Activated CD8-positive, alpha-beta memory T cell treated with anti-CD3 and anti-CD28 coated beads, Interleukin-2, amount 50 U/mL, for 24 hours (primary cell): ENCODE measurements at regions not wholly inside any gene's neighbourhood (a gene's known extent, or its start where the extent isn't known, plus 50 kb on each side); places are given as distances from the start of the nearest gene placed in this dataset.
"Not testable (repeated sequence)": the region's sequence is repeated elsewhere in the genome, so short reads cannot be mapped to it uniquely, and the experiment has no call there.

ENCODE experiments used
- DNase-seq: peaks from one replicate; pipeline ENCODE4 v3.0.0-alpha.2; 2020; ENCODE audit errors: extremely low read depth

- DNase-seq, result no peak
Observed at GRCh38 chr18:21928925-21929324, 188.3 kb downstream of the MIB1 start.

GRCh38 chr18:21930177-21930576, 189.6 kb downstream of the MIB1 start:
- DNase-seq, result no peak

DNA sequence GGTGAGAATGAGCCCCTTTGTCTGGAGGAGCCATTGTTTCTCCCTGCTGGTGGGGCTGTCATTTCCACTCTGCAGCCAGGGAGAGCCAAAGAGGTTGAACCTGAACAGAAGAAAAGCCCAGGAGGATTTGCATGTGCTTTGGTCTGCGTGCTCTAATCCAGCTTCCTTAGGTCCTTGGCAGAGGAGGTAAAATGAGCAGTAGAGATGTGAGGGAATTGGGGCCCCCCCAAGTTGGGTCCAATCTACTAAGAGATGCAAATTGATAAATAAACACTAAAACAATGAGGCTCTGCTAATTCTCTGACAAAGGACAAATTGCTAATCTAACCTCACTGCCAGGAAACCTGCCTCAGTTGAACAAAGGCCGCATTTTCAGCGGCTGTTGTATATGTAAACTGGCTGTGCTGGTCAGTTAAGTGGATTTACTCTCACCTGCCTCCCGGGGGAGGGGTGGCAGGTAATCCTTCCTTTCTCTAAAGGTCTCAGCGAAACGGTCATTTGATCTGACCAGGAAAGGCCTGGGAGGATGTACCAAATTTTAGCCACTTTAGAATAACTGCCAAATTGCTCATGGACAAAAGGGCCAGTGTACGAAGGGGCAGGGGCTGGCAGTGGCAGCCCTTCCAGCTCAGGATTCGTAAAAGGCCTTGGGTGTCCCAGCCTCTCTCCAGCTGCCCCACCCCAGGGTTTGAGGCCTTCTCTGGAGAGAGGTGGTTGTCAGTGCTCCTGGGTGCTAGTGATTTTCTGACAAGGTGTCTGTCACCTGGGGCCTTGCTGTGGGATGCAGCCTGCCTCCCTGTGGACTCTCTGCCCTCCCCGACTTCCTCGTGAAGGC, 193.6 kb downstream of the MIB1 start:
- DNase-seq, result no peak

GRCh38 chr18:21934766-21935015, 194.1 kb downstream of the MIB1 start:
- DNase-seq, result no peak

DNA sequence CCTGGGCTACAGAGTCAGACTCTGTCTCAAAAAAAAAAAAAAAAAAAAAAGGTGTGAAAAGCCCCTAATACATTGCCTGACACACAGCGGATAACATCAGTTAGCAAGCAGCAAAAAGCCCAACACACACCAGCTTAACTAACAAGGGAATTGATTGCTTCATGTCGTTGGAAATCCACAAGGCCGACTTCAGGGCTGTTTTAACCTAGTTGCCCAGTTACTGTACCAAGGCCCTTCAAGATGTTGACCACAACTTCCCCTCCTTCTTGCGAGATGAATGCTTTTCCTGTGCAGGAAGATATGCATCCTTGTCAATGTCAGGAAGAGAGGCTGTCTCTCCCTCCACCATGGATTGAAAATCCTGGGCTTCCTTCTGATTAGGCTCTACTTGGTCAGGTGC, 202.9 kb downstream of the MIB1 start:
- no peak for DNase-seq

DNA sequence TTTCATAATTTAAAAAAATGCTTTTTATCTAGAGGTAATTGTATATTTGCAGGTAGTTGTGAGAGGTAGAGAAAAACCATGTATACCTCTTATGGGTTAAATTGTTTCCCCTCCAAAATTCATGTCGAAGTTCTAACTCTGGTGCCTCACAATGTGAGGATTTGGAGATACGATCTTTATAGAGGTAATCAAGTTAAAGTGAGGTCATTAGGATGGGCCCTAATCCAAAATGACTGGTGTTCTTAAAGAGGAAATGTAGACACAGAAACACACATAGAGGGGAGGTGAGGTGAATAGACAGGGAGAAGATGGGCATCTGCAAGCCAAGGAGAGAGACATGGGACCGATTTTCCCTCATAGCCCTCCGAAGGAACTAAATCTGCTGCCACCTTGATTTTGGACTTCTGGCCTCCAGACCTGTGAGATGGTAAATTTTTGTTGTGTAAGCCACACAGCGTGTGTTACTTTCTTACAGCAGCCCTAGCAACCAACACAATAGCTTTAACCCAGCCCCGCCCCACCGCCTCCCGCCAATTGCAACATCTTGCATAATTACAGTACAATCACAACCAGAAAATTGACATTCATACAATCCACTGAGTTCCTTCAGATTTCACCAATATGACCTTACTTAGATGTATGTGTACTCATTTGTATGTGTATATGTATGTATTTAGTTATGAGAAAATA, 208.9 kb downstream of the MIB1 start:
- DNase-seq, result no peak

DNA sequence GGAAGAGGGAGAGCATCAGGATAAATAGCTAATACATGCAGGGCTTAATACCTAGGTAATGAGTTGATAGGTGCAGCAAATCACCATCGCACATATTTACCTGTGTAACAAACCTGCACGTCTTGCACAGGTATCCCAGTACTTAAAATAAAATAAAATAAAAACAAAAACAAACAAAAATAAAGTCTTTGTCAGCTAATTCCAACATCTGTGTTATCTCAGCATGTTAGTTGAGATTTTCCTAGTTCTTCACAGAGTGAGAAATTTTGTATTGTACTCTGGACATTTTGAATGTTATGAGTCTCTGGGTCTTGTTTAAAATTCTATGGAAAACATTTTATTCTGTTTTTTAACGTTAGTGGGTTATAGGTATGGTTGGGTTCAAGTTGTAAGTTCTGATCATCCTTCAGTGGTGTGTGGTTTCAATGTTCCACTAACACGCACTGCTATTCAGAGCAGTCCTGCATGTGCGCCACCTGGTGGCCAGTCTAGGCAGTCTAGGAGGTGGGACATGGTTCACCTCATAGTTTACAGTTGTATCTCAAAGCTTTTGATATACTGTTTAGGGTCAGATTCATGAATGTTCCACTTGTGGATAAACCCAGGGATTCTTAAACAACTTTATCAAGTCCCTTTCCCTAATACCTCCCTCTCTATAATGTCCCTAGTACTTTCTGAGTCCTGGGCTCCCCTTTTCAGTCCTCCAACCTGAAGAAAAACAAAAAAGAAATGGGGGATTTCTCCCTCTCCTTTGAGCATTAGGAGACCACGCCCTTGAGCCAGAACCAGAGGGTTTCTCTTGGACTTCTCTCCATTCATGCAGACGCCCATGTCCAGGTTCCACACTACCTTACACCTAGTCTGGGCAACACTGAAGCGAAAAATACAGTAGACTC, 213.4 kb upstream of the GATA6 start:
- peak; percentile 57 for DNase-seq

- no peak for DNase-seq
Observed at GRCh38 chr18:21958263-21958662, 211.1 kb upstream of the GATA6 start.

DNA sequence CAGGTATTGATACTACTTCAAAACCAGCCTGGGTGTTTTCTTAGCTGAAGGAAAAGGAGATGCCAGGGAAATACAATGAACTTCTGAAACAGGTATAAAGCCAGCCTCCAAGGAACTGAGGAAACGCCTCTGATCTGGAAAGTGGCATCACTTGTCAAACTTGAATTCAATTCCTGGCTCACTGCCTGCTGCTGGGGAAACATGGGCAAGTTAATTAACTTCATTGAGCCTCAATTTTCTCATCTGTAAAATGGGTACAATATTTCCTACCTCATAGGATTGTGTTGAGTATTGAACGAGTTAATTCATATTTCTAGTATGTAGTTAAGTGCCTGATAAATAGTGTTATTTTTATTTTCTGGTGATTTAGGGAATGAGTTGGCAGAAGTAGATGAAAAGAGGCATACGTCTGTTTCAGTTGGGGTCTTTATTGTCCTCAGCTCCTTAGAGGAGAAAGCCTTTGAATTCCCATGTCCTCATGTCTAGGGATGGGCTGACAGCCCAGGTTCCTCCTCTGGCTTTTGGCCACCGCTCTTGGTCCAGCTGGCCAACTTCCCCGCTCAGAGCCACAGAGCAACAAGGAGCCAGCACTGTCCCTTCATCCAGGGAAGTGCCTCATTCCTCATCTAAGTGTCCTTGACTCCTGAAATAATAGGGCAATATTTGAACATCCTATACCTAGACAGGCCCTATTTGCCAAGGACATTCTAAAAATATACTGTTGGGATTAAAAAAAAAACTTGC, 210.5 kb upstream of the GATA6 start:
- DNase-seq, result no peak

- no peak for DNase-seq
Observed at GRCh38 chr18:21960189-21960588, 209.2 kb upstream of the GATA6 start.

GRCh38 chr18:21963336-21963735, 206.1 kb upstream of the GATA6 start:
- DNase-seq, result no peak

DNA sequence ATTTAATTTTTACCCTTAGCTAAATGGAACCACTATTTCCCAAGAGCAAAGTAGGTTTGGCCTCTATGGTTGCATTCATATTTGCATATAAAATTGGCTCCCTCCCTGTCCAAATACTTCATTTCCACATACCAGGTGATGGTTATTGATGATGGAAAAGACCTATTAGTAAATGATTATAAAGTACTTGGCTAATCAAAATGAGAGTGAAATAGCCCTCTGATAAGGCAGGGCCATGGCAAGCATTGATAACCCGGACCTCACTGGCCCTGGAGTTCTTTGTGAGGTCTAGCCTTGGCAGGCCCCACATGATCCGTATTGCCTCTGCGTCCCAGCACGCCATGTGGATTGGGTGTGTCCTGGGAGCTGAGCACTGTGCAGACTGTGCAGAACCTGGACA, 201.1 kb upstream of the GATA6 start:
- no peak for DNase-seq

- no peak for DNase-seq
Observed at GRCh38 chr18:21972281-21972680, 197.1 kb upstream of the GATA6 start.

- not testable (repeated sequence) for DNase-seq
Observed at GRCh38 chr18:21975954-21976353, 193.4 kb upstream of the GATA6 start.

GRCh38 chr18:21978546-21979170, 190.7 kb upstream of the GATA6 start:
- no peak for DNase-seq

- no peak for DNase-seq
Observed at GRCh38 chr18:21979171-21979560, 190.2 kb upstream of the GATA6 start.

DNA sequence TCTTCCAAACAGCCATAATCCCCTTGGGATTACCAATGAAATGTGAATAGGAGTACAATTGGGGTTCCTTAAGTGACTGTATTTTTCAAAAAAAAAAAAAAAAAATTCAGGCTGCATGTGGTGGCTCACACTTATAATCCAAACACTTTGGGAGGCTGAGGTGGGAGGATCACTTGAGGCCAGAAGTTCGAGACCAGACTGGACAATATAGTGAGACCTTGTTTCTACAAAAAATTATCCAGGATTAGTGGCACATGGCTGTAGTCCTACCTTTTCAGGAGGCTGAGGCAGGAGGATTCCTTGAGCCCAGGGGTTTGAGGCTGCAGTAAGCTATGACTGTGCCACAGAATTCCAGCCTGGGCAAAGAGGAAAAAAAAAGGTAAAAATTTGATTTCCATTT, 189.6 kb upstream of the GATA6 start:
- DNase-seq, result no peak

GRCh38 chr18:21980744-21981143, 188.6 kb upstream of the GATA6 start:
- no peak for DNase-seq

- DNase-seq, result not testable (repeated sequence)
Observed at GRCh38 chr18:21981489-21981888, 187.9 kb upstream of the GATA6 start.

DNA sequence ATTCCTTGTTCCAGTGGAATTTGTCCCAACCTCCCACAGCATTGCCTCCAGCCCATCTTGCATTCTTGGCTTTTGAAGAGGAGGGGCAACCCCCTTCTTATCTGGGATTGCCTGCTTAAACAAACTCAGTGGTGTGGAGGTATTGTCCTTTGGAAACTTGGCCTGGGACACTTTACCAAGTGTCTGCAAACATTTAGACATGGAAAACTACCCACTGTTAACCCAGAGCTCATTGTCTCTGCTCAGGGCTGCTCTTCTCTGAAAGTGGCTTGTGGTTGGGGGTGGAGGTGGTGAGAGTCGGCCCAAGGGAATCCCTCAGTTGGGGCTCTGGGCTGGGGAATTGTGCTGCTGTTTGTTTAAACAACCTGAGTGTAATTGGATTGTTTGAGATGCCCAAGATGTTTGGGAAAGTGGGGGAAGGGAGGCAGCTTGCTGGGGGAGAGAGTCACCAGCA, 178.3 kb upstream of the GATA6 start:
- DNase-seq, result no peak

- DNase-seq, result no peak
Observed at GRCh38 chr18:21991886-21992285, 177.5 kb upstream of the GATA6 start.
